H1 (cell line): ENCODE measurements at regions not wholly inside any gene's neighbourhood (a gene's known extent, or its start where the extent isn't known, plus 50 kb on each side); places are given as distances from the start of the nearest gene placed in this dataset.

Experiments
- CTCF ChIA-PET: fragments of 300-600 bp; sonication (Branson Sonifier 250); formaldehyde crosslinking; loops from one replicate; lab custom pipeline; 2021; ENCODE audit not compliant: partially characterized antibody; lab: Charles Lee
- POLR2A ChIA-PET: fragments of 300-600 bp; sonication (Branson Sonifier 250); formaldehyde crosslinking; loops from one replicate; lab custom pipeline; 2021; ENCODE audit warnings: inconsistent platforms; ENCODE audit not compliant: partially characterized antibody; lab: Charles Lee
- DNase-seq, 2 experiments: peaks; one replicate each; pipeline versions ENCODE4 v3.0.0 to v3.0.0-alpha.2; 2010 to 2022; ENCODE audit warnings: low spot score in 2 of 2, low read depth in 1 of 2, mixed read lengths in 1 of 2
- FAIRE-seq: peaks from 2 replicates; lab custom pipeline; 2011; peaks lifted over from hg19 to GRCh38; lab: Jason Lieb, UNC
- H2AFZ ChIP-seq: 2 replicates; pipeline ENCODE4 v1.8.1; 2012; ENCODE audit warnings: low read length, inconsistent platforms
- H2AK5ac ChIP-seq: 2 replicates; pipeline ENCODE4 v1.6.1; 2013; ENCODE audit warnings: low read depth, low read length
- H2BK120ac ChIP-seq: replicated peaks from 2 replicates; pipeline ENCODE3; 2013; ENCODE audit warnings: low read depth, low read length, inconsistent platforms
- H2BK12ac ChIP-seq: 2 replicates; pipeline ENCODE4 v1.6.1; 2013; ENCODE audit warnings: low read depth, low read length
- H2BK15ac ChIP-seq: 2 replicates; pipeline ENCODE4 v1.6.1; 2013; ENCODE audit warnings: low read length
- H2BK20ac ChIP-seq: 2 replicates; pipeline ENCODE4 v1.6.1; 2013; ENCODE audit warnings: low read length
- H2BK5ac ChIP-seq: 2 replicates; pipeline ENCODE4 v1.6.1; 2013; ENCODE audit warnings: low read depth, low read length
- H3K14ac ChIP-seq: 2 replicates; pipeline ENCODE4 v1.6.1; 2013; ENCODE audit warnings: inconsistent platforms; ENCODE audit not compliant: insufficient read length
- H3K18ac ChIP-seq: 2 replicates; pipeline ENCODE4 v1.6.1; 2013; ENCODE audit warnings: low read length; ENCODE audit errors: extremely low read depth
- H3K23ac ChIP-seq: 2 replicates; pipeline ENCODE4 v1.6.1; 2013; ENCODE audit warnings: inconsistent platforms; ENCODE audit not compliant: insufficient read length
- H3K23me2 ChIP-seq: 2 replicates; pipeline ENCODE4 v1.6.1; 2013; ENCODE audit warnings: low read depth, low read length
- H3K27ac ChIP-seq: 2 replicates; pipeline ENCODE4 v1.6.1; 2011; ENCODE audit warnings: low read depth, low read length, inconsistent platforms
- H3K27me3 ChIP-seq, 4 experiments: replicated peaks in 1 of 4; 1 replicate in 1 of 4; 2 replicates in 3 of 4; pipeline versions ENCODE4 v1.6.1 to v1.8.1; 2011 to 2013; ENCODE audit warnings: low read length in 3 of 4, mild to moderate bottlenecking in 3 of 4, inconsistent platforms in 2 of 4, mixed read lengths in 2 of 4, moderate library complexity in 1 of 4; ENCODE audit not compliant: control insufficient read depth in 3 of 4, insufficient read depth in 3 of 4; ENCODE audit errors: extremely low read depth in 1 of 4
- H3K36me3 ChIP-seq, 4 experiments: 2 replicates each; pipeline versions ENCODE4 v1.6.1 to v1.8.1; 2011 to 2013; ENCODE audit warnings: mild to moderate bottlenecking in 4 of 4, low read length in 3 of 4, moderate library complexity in 2 of 4, control low read depth in 1 of 4, inconsistent platforms in 1 of 4; ENCODE audit not compliant: insufficient read depth in 4 of 4, control insufficient read depth in 2 of 4
- H3K4ac ChIP-seq: replicated peaks from 2 replicates; pipeline ENCODE3; 2013; ENCODE audit warnings: low read length, low read depth, mixed read lengths, inconsistent platforms; ENCODE audit not compliant: insufficient read length
- H3K4me1 ChIP-seq, 4 experiments: replicated peaks in 1 of 4; 1 replicate in 1 of 4; 2 replicates in 3 of 4; pipeline versions ENCODE4 v1.6.1 to v1.8.1; 2011 to 2013; ENCODE audit warnings: low read length in 3 of 4, inconsistent platforms in 2 of 4, mixed read lengths in 1 of 4; ENCODE audit not compliant: insufficient read depth in 4 of 4, control insufficient read depth in 3 of 4
- H3K4me2 ChIP-seq, 2 experiments: 2 replicates each; pipeline versions ENCODE4 v1.6.1 to v1.8.1; 2011 to 2013; ENCODE audit warnings: low read depth in 2 of 2, low read length in 2 of 2, control low read depth in 1 of 2, inconsistent platforms in 1 of 2, mild to moderate bottlenecking in 1 of 2; ENCODE audit not compliant: insufficient read depth in 1 of 2
- H3K4me3 ChIP-seq, 4 experiments: fragments of 200-600, 300-600 bp in 1 of 4; sonication (generic), shearing (Covaris generic), sonication (Bioruptor Twin) in 1 of 4; 2 replicates each; pipeline versions ENCODE4 v1.5.1 to v1.8.1; 2011 to 2016; ENCODE audit warnings: low read length in 4 of 4, low read depth in 3 of 4, control low read depth in 2 of 4, inconsistent platforms in 2 of 4, mild to moderate bottlenecking in 2 of 4, mixed read lengths in 1 of 4, moderate library complexity in 1 of 4; ENCODE audit not compliant: insufficient read depth in 2 of 4; ENCODE audit errors: extremely low read depth in 1 of 4
- H3K56ac ChIP-seq: replicated peaks from 2 replicates; pipeline ENCODE3; 2013; ENCODE audit warnings: low read depth, mild to moderate bottlenecking, mixed read lengths, low read length, inconsistent platforms; ENCODE audit not compliant: insufficient read length
- H3K79me1 ChIP-seq: 2 replicates; pipeline ENCODE4 v1.6.1; 2013; ENCODE audit warnings: low read depth, low read length, control low read depth
- H3K79me2 ChIP-seq, 2 experiments: 2 replicates each; pipeline versions ENCODE4 v1.6.1 to v1.8.1; 2012 to 2013; ENCODE audit warnings: low read length in 2 of 2, mild to moderate bottlenecking in 2 of 2, inconsistent platforms in 1 of 2; ENCODE audit not compliant: insufficient read depth in 2 of 2, control insufficient read depth in 1 of 2
- H3K9ac ChIP-seq, 4 experiments: replicated peaks in 1 of 4; 1 replicate in 1 of 4; 2 replicates in 3 of 4; pipeline versions ENCODE4 v1.6.1 to v1.8.1; 2011 to 2013; ENCODE audit warnings: low read depth in 3 of 4, low read length in 3 of 4, control low read depth in 2 of 4, mild to moderate bottlenecking in 2 of 4, moderate library complexity in 2 of 4, inconsistent platforms in 1 of 4; ENCODE audit errors: extremely low read depth in 1 of 4
- H3K9me3 ChIP-seq, 2 experiments: 2 replicates each; pipeline versions ENCODE4 v1.6.1 to v1.8.1; 2012 to 2013; ENCODE audit warnings: mild to moderate bottlenecking in 2 of 2, moderate library complexity in 2 of 2, control low read depth in 1 of 2, inconsistent platforms in 1 of 2, low read depth in 1 of 2, low read length in 1 of 2, mixed read lengths in 1 of 2; ENCODE audit not compliant: insufficient read depth in 2 of 2
- H4K20me1 ChIP-seq, 2 experiments: replicated peaks in 1 of 2; 2 replicates each; pipeline versions ENCODE3 to v1.8.1; 2011 to 2013; ENCODE audit warnings: inconsistent platforms in 2 of 2, low read length in 2 of 2, mild to moderate bottlenecking in 1 of 2; ENCODE audit not compliant: insufficient read depth in 2 of 2, control insufficient read depth in 1 of 2
- H4K5ac ChIP-seq: 2 replicates; pipeline ENCODE4 v1.6.1; 2013; ENCODE audit warnings: low read length, low read depth, mixed read lengths, inconsistent platforms; ENCODE audit not compliant: insufficient read length
- H4K8ac ChIP-seq: 2 replicates; pipeline ENCODE4 v1.8.0; 2013; ENCODE audit warnings: mild to moderate bottlenecking, moderate library complexity, low read length, inconsistent platforms; ENCODE audit not compliant: insufficient read depth; ENCODE audit errors: extremely low read depth
- H4K91ac ChIP-seq: replicated peaks from 2 replicates; pipeline ENCODE3; 2013; ENCODE audit warnings: low read length, mixed read lengths, inconsistent platforms; ENCODE audit not compliant: insufficient read length
- ASH2L ChIP-seq: fragments of 200-600, 300-600 bp; sonication (generic); IDR thresholded peaks from one replicate; pipeline ENCODE4 v1.7.1; 2017; ENCODE audit warnings: low read length
- ATF2 ChIP-seq: IDR thresholded peaks from 2 replicates; pipeline ENCODE4 v1.6.1; 2012; ENCODE audit warnings: low read length, inconsistent platforms
- CHD2 ChIP-seq: IDR thresholded peaks from 2 replicates; pipeline ENCODE4 v1.6.1; 2012; ENCODE audit warnings: low read length, improper control_type of control experiment
- EZH2 ChIP-seq: fragments of 200-600 bp; sonication (generic); IDR thresholded peaks from 2 replicates; pipeline ENCODE4 v1.7.1; 2012; ENCODE audit warnings: low read depth, mild to moderate bottlenecking, moderate library complexity, low read length, inconsistent platforms; ENCODE audit not compliant: severe bottlenecking
- HDAC6 ChIP-seq: IDR thresholded peaks from one replicate; pipeline ENCODE4 v1.7.1; 2012; ENCODE audit warnings: low read depth, mild to moderate bottlenecking, inconsistent platforms, low read length, moderate library complexity
- KDM4A ChIP-seq: IDR thresholded peaks from one replicate; pipeline ENCODE4 v1.7.1; 2012; ENCODE audit warnings: low read depth, mild to moderate bottlenecking, moderate library complexity, low read length, inconsistent platforms; ENCODE audit not compliant: severe bottlenecking
- KDM5A ChIP-seq: fragments of 200-600 bp; IDR thresholded peaks from 2 replicates; pipeline ENCODE4 v1.7.1; 2012; ENCODE audit warnings: mild to moderate bottlenecking, low read length, inconsistent platforms, mixed read lengths
- SIX5 ChIP-seq: IDR thresholded peaks from 2 replicates; pipeline ENCODE4 v1.6.1; 2011; ENCODE audit warnings: mild to moderate bottlenecking, low read depth, low read length
- SP2 ChIP-seq: IDR thresholded peaks from 2 replicates; pipeline ENCODE4 v1.6.1; 2012; ENCODE audit warnings: mild to moderate bottlenecking, low read length, inconsistent platforms
- TBP ChIP-seq: IDR thresholded peaks from 2 replicates; pipeline ENCODE4 v1.6.1; 2011; ENCODE audit warnings: low read depth, low read length, improper control_type of control experiment
- TEAD4 ChIP-seq: IDR thresholded peaks from 2 replicates; pipeline ENCODE4 v1.6.1; 2012; ENCODE audit warnings: low read depth, low read length, inconsistent platforms, mixed read lengths
- WGBS, 2 experiments: shearing (Covaris generic) in 1 of 2; methylation state at CpG; one replicate each; pipeline versions ENCODE4 v1.1.6 to v1.1.7; 2013 to 2015; ENCODE audit warnings: low lambda C conversion rate in 2 of 2, mixed read lengths in 2 of 2, inconsistent platforms in 1 of 2, low coverage in 1 of 2, missing lambda C conversion rate in 1 of 2; ENCODE audit not compliant: insufficient replicate concordance in 2 of 2, insufficient coverage in 1 of 2, insufficient read length in 1 of 2; ENCODE audit errors: extremely low coverage in 1 of 2, missing lambda C conversion rate in 1 of 2; 5-methylcytosine and 5-hydroxymethylcytosine counted together

GRCh38 chr6:130671119-130671518 is 156.1 kb upstream of the SMLR1 start:
- DNase-seq = no peak
- Histone ChIP-seq H4K91ac (no peak overlapping the region), H3K18ac (no peak overlapping the region), H3K79me2 (no peaks in the 10 kb centered on the region), H2AFZ (no peak overlapping the region), H2BK20ac (no peak overlapping the region), H3K56ac (no peak overlapping the region), H3K79me1 (no peaks in the 10 kb centered on the region), H3K9me3 (no peaks in the 10 kb centered on the region), H3K27me3 (no peaks in the 10 kb centered on the region), H3K4me1 (no peaks in the 10 kb centered on the region; a peak in 1 of 7 replicates), H3K4me3 (no peak overlapping the region), H2AK5ac (no peak overlapping the region), H2BK12ac (no peak overlapping the region), H2BK15ac (no peak overlapping the region), H2BK120ac (no peak overlapping the region), H4K20me1 (no peaks in the 10 kb centered on the region), H4K5ac (no peak overlapping the region), H3K23ac (no peak overlapping the region), H3K27ac (no peak overlapping the region), H3K36me3 (no peaks in the 10 kb centered on the region), H3K4ac (no peak overlapping the region), H3K14ac (no peak overlapping the region), H3K9ac (no peak overlapping the region), H3K23me2 (no peaks in the 10 kb centered on the region), H3K4me2 (no peak overlapping the region), H4K8ac (no peak overlapping the region), H2BK5ac (no peak overlapping the region)
- WGBS, 2 experiments = 91% methylated on average over 2 of the region's 2 CpGs; no CpG with 5 or more reads in 1 of the 2 experiments
- CTCF ChIA-PET = no interaction called here
- TF ChIP-seq HDAC6 = no peak
- TF ChIP-seq ASH2L = no peak
- no peak for TF ChIP-seq SIX5
- TF ChIP-seq CHD2 = no peak
- no peak for TF ChIP-seq EZH2
- TF ChIP-seq KDM4A = no peak
- TF ChIP-seq TBP = no peak
- no peak for TF ChIP-seq KDM5A
- no peak for TF ChIP-seq TEAD4
- no peak for TF ChIP-seq ATF2
- TF ChIP-seq SP2 = no peak
- FAIRE-seq = no peak
- POLR2A ChIA-PET = no interaction called here
